HG02642 (cell line): ENCODE measurements at regions not wholly inside any gene's neighbourhood (a gene's known extent, or its start where the extent isn't known, plus 50 kb on each side); places are given as distances from the start of the nearest gene placed in this dataset.

Experiments
- ATAC-seq: cut with Tn5 transposase; IDR thresholded peaks from one replicate; pipeline ENCODE4 v1.9.1; 2021; ENCODE audit warnings: mild to moderate bottlenecking; ENCODE audit not compliant: unreplicated experiment, poor library complexity

DNA sequence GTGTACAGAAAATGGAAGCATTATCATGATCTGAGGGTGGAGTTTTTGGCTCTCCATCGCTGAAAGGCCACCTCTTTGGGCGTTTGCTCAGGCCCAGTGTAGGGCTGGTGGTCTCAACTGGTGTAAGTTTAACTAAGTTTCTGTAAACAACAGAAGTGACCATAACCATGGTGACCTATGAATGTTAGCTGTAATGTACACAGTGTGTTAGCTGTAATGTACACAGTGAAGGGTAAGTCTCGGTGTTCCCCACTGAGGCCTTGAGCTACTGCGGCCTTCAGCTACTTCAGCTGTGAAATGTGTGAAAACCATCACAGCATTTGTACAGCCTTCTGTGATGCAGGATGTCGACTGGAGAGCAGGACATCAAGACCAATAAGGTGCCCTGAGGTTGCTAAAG is 185.2 kb downstream of the MYLK4 start:
- no peak for ATAC-seq

DNA sequence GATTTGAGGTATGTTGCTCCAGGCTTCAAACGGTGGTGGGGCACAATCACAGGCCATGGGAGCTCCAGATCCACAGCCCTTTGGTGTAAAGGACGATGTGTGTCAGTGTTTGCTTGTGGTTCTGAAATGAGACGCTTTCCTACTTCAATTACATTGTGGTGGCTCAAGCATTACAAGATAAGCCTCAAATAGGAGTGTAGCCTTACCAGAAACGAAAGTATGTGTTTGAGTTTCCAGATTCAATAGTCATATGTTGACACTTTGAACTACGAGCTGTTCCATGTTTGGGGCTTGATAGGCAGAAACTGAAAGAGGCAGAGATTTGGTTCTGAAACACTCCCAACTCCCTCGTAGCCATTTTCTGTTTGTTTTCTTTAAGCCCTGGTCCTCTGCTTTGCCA is 187.1 kb downstream of the MYLK4 start:
- ATAC-seq = peak; percentile 88

DNA sequence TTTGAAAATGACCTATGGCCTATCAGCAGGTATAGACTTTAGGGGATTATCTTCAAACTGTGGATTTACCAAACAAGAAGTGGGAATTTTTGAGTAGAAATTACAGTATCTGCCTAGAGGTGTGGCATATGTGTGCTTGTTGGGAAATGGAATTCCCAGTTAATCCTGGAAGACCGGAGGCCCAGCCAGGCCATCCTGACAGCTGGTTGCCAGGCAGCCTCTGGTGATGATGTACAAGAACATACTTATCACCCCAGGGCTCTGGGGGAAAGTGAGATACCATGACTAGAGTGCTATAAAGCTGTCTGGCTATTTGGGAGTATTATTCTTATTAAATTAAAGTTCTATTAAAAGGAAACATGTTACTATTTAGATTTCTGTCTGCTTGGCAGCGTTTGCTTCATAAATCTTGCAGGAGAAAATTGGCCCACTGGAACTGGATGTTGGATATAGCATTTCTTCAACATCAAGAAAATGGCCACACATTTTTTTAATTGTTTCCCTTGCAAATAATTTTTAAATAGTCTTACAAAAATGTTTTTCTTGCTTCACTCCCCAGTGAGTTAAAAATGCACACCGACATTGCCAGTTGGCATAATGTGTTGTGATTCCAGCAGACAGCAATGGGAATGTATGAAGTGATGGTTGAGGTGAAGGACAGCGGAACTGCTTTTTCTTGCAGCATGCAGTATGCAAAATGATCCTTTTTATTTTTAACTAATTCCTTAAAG is 187.8 kb downstream of the MYLK4 start:
- ATAC-seq = no peak

DNA sequence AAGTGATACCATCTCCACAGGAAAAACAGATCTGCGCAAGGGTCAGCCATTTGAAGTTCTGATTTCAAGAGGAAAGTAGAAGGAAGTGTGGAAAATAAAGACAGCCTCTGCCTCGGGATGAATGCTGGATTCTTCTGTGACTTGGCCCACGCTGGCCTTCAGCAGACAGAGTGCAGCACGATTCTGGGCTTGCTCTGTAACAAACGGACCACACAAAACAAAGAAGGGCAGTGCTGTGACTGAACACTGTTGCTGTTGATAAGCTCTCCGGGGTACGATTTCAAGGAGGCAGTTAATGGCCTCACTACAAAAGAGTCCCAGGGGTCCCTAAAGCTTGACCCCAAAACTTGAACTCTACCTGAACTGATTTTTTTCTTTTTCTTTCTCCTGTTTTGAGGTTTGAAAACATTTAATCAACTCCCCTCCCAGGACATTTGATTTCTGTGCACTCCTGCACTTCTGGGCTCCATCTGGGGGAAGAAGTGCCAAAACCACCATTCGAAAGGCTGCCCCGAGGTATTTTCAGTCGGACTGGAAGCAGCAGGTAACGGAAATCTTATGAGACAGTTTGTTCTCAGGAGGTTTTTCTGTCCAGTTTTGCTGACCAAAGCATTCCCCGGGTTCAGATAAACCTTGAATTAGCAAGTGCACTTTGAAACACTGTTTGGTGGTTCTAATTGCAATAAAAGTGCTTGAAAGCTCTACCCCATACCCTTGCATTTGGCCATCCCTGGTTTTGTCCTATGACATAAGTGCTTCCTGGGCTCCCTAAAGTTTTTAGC is 189.6 kb downstream of the MYLK4 start:
- no peak for ATAC-seq

DNA sequence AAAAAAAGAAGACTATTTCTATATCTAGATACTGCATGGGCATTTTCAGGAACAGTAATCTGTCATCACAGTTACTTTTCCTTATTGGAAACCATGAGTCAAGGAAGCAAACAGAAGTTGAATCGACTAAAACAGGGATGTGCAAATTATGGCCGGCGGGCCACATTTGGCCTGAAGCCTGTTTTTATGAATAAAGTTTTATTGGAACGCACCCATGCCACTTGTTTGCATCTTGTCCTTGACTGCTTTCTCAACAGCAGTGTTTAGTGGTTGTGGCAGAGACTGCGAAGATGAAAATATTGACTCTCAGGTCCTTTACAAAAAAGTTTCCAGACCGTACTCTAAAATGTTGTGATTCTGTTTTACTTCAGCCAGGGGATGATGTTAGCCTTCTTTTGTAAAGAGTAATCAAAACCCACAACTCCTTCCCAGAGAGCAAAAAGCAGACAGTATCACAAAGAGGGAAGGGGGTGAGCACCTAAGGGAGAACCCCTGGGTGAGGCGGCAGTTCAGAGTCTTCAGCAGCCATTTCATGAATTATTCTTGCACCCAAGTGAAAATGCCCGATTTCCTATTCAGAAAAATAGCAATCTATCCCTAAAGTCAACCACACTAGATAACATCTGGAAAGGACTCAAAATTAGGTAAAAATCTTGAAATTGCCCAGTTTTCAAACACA is 190.4 kb downstream of the MYLK4 start:
- no peak for ATAC-seq

DNA sequence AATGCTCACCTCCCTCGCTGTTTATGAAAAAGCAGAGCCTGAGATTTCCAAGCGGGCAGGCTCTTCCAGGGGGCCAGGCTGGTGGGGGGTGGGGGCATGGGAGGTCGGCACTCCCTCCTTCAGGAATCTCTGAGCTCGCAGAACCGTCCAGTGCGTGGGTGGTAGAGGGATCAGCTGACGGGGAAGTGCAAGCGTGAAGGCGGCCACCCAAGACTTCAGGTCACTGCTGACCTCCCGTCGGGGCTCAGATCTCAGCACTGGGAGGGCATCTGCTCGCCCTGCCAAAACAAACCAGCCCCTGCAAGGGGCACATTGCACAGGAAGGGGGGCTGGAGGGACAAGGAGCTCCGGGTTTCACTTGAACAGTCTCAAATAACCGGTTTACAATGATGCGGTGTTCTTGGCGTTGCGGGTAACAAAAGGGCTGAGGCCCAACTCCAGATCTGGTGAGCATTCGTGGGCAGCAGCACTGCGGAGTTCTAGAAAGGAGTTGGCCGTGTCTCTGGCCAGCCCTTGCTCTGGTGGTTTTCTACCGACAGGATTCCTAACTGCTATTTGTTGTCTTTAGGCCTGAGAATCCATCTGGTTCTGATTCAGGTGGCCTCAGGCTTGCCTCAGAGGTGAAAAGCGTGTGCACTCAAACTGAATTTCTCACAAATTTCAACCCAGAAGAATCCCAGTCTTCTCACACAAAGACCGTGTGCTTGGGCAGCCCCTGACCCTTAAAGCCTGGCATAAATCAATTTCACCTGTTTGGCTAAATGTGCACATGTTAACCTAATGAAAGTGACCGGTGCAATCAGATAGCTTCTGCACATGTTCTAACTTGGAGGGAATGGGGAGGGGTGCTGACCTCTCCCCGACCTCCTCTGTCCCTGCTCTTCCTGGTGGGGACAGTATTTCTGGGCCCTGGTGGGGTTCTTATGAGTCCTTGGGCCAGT is 191.6 kb downstream of the MYLK4 start:
- no peak for ATAC-seq

DNA sequence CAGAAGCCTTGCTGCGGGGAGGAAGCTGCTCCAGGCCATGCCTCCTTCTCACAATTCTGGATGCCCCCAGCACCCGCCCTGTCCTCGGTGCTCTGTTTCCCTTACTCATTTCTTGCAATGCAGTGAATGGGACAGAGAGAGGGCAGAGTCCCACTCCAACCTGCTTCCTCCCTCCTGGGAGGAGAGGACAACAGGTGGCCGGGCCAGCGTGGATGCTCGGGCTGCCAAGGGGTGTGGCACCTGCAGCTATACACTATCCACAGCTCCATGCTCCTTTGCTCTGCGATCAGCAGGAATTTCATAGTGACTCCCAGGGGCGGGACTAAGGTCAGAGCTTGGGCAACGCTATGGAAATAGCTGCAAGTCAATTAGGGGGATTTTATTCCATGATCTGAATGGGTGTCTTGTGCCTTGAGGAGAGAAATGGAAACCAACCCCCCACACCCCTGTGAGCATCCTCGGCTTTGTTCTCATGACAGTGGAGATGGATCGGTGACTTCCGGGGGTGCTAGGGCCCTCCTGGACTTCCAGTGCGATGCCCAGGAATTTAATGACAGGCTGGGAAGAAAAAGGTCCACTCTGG is 192.5 kb downstream of the MYLK4 start:
- no peak for ATAC-seq

DNA sequence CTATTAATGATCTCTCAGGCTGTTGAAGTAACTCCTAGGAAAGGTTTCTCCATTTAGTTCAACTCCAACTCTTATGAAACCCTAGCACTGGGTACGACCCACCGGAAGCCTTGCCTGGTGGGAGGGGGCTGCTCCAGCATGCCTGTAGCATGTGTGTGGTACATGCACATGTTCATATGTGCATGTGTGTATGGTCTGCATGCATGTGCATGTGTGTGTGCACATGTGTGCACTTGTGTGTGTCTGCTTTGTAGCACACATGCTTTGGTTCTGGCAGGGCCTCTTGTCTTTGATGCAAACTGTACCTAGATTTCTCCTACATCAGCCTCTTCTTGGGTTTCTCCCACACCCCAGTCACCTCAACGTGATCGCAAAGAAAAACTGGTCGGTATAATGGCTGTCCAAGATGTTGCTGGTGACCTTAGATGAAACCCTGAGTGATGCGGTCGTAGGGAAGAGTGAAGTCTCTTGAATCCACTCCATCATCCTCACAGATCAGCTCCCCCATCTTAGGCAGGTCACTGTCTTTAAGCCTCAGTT is 193.5 kb downstream of the MYLK4 start:
- ATAC-seq = no peak

DNA sequence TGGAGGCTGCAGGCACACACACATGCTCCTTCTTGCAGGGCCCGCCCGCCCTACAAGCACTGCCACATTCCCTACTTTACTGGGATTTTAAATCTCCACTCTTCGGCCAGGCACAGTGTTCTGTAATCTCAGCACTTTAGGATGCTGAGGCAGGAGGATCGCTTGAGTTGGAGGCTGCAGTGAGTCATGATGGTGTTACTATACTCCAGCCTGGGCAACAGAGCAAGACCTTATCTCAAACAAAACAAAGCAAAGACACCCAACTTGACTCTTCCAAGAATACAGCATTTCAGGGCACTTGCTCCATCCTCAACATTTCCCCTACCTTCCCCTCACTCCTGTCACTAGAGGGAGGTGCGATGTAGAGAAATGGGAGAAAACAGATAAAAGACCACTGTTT is 194.0 kb downstream of the MYLK4 start:
- ATAC-seq = no peak

DNA sequence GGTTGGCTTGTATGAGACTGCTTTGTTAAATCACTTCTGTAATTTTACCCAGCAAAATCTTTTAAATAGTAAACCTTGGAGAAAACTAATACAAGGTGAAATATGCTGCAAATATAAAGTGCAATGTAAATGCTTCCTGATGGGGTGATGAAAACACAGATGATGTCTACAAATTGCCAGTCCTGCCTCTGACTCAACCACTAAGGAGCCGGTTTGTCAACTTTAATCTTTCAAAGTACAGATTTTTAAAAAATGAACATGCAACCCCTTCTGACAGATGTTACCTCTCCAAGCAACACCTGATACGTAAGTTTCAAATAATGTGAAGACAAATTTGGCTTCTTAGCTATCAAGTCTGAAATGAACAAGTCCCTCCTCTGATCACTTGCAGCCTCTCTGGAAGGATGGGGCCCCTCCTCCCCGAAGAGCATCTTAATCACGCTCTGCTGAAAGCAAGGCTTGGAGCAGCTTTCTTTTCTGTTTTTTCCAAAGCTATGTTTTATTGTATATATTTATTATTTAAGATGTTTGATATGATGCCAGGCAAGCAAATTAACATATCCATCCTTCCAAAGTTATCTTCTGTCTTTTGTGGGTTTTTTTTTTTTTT is 196.0 kb downstream of the MYLK4 start:
- no peak for ATAC-seq

DNA sequence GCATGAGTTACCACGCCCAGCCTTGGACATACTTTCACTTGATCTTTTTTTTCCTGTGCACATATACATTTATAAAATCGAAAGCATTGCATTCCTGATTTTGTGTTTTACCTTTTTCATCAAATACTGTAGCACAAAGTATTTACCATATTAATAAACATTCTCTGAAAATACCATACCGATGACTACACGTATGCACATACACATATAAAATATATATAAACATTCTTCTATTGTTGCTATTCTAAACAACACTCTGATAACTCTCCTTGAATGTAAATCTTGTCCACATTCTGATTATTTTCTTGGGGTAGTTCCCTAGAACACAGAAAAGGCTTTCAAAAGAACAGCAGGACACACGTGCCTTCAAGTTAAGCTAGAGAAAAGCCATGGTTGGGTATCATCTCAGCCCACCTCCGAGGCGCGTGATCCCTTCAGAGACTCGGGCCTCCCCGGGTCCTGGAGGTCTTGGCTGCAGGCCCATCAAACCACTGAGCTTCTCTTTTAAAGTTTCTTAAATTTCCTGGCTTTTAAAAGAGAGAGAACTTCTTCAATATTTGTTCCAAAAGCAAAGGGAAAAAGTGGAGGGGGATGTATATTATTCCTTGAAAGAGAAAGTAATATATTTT is 198.1 kb downstream of the MYLK4 start:
- no peak for ATAC-seq

DNA sequence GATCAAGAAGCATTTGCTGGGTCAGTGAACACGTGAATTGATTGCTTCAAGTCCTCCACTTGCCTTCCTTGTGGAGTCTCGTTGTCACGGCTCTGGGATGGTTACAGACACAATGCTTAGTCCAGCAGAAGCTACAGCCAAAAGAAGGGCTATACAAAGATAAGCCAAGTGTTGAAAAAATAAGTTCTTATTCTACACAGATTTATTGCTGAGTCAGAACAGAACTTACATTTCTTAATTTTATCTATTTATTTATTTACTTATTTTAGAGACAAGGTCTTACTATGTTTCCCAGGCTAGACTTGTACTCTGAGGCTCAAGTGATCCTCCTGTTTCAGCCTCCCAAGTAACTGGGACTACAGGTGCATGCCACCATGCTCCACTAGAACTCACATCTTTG is 199.0 kb downstream of the MYLK4 start:
- ATAC-seq = no peak

DNA sequence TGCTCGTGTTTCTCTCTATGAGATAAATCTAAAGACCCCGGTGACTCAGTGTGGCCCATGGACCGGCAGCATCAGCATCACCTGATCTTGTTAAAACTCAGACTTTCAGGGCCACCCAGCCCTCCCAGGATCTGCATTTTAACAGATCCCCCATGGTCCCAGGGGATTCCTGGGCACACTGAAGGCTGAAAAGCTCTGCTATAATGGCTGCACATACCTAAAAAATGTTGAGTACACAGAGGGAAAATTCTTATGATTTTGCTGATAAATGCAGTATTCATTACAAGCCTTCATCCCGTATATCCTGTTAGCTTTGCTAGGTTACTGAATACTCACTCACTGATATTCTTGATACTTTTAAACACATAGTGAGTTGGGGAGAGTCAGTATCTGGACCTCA is 200.5 kb downstream of the MYLK4 start:
- ATAC-seq = no peak

DNA sequence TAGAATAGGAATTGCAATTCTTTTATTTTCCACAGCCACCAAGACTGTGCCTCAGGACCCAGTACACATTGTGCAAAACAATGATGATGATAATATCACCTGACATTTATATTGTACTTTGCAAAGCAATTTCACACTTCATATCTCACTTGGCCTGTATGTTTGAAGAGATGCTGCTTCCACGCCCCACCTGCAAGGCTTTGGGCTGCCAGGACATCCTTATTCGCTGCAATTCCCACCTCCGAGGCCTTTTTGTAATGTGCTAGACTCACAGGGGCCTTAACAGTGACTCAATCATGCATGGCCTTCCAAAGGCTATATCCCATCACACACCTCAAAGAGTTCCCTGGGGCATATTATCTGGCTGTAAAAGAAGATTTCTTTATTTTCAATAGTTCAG is 200.9 kb downstream of the MYLK4 start:
- ATAC-seq = no peak

DNA sequence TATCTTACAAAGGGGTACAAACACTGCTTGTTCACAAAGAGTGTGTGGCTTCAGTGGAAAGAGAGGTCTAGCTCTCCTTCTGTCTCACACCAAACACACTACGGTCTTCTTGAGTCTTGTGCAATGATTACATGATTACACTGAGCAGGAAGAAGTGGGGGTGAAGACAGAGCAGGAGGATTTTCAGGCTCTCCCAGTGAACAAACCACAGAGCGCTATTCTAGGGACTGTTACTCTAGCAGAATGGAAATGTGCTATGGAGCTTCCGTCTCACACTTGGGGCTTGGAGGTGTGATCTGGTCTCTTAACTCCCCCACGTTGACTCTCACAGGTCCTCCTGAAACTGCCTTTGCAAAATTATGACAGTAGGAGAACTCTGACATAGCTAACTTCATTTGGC is 203.4 kb downstream of the MYLK4 start:
- no peak for ATAC-seq

DNA sequence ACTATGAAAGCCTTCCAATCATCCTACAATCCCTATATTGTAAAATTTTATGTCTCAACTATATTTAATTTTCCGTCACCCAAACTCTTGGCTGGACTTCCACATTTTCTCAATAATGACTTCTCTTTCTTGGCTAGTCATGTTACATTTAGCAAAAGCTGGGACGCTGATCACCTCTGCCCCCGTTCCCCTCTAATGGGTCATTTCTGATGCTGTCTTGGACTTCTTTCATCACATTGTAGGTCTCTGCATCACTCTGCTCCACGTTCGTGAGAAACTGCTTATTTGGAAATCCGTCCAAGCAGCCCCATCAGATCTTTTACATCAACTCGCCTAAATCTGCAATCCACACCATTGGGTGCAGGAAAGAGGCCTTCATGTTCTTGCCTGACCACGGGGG is 203.8 kb downstream of the MYLK4 start:
- no peak for ATAC-seq

DNA sequence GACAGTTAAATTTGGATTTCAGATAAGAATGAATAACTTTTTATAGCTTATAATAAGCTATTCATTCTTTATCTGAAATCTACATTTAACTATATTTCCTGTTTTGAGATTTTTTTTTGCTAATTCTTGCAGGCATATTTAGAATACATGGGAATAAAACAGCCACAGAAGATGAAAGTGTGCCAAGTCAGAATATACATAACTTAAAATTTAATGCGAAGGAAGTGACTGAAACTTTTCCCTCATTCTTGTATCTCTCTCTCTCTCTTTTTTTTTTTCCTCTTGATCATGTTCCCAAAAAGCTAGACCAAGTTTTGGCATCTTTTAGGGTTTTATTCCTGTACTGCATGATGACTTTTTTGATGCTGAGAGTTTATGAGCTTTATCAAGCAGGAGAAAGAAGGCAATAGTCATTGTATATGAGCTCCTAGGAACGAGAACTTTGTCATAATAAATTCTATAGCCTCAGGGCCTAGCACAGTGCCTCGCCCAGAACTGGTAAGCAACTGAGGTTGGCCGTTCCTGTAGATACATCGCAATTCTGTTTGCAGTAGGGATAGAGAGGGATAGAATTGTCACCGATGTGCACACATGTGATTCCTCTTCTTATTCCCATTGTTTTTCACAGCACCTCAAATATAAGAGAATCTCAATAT is 205.2 kb downstream of the MYLK4 start:
- ATAC-seq = no peak

DNA sequence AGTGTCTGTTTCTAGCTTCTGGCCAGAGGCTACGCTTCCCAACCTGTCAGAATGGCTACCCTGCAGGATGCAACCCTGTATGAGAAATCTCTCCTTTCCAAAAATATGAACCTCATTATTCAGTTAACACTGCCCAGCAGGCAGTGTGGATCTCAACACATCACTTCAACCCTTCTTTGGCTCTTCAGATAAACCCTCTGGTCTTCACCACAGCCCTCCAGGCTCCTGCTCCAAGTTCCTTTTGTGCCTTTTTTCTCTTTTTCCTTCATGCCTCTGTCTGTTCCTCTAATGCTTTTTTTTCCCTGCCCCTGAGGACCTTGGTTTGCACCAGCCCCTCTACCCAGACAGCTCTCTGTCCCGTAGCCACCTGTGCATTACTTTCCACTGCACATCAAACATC is 207.4 kb downstream of the MYLK4 start:
- no peak for ATAC-seq
